ENCODE measurements at regions not wholly inside any gene's neighbourhood (a gene's known extent, or its start where the extent isn't known, plus 50 kb on each side); places are given as distances from the start of the nearest gene placed in this dataset.
A peak's percentile ranks its signal among the peaks of the same experiment; 100 is the strongest.

- no peak for DNase-seq
- ATAC-seq = no peak
Observed at GRCh38 chr11:133787379-133788141, 57.8 kb downstream of the SPATA19 start.

- DNase-seq = no peak
- no peak for ATAC-seq
Observed at GRCh38 chr11:133785795-133786340, 59.4 kb downstream of the SPATA19 start.

- DNase-seq = no peak
- no peak for ATAC-seq
Observed at GRCh38 chr11:133784359-133784758, 61.0 kb downstream of the SPATA19 start.

- ATAC-seq (no peak), DNase-seq (no peak)
Observed at GRCh38 chr11:133782116-133782725, 63.1 kb downstream of the SPATA19 start.

- ATAC-seq (no peak), DNase-seq (no peak)
Observed at GRCh38 chr11:133778161-133778560, 67.2 kb downstream of the SPATA19 start.

GRCh38 chr11:133776671-133777367, 68.5 kb downstream of the SPATA19 start:
- DNase-seq = no peak
- ATAC-seq = no peak

- ATAC-seq (no peak), DNase-seq (no peak)
Observed at GRCh38 chr11:133762538-133762937, 82.8 kb downstream of the SPATA19 start.

GRCh38 chr11:133753150-133753549, 92.2 kb downstream of the SPATA19 start:
- ATAC-seq = no peak
- no peak for DNase-seq

GRCh38 chr11:133749841-133750240, 95.5 kb downstream of the SPATA19 start:
- no peak for DNase-seq
- no peak for ATAC-seq

GRCh38 chr11:133747409-133747808, 97.9 kb downstream of the SPATA19 start:
- ATAC-seq (no peak), DNase-seq (no peak)

GRCh38 chr11:133746663-133747306, 98.5 kb downstream of the SPATA19 start:
- ATAC-seq = no peak
- no peak for DNase-seq

- DNase-seq (no peak), ATAC-seq (no peak)
Observed at GRCh38 chr11:133745791-133746190, 99.5 kb downstream of the SPATA19 start.

- ATAC-seq = no peak
Observed at GRCh38 chr11:133742353-133742752, 103.0 kb downstream of the SPATA19 start.

GRCh38 chr11:133740963-133741362, 104.3 kb downstream of the SPATA19 start:
- no peak for DNase-seq
- ATAC-seq = no peak

More at GRCh38 chr11:133742353-133742752, 103.0 kb downstream of the SPATA19 start:
- no peak for DNase-seq

GRCh38 chr11:133739481-133739880, 105.8 kb downstream of the SPATA19 start:
- no peak for ATAC-seq
- DNase-seq = no peak

GRCh38 chr11:133738624-133739023, 106.7 kb downstream of the SPATA19 start:
- no peak for ATAC-seq
- no peak for DNase-seq

GRCh38 chr11:133733631-133734030, 111.7 kb downstream of the SPATA19 start:
- no peak for ATAC-seq
- no peak for DNase-seq

- no peak for ATAC-seq
- DNase-seq = no peak
Observed at GRCh38 chr11:133732109-133732674, 113.1 kb downstream of the SPATA19 start.

- DNase-seq (no peak), ATAC-seq (no peak)
Observed at GRCh38 chr11:133727774-133728173, 117.5 kb downstream of the SPATA19 start.

GRCh38 chr11:133726542-133726941, 118.8 kb downstream of the SPATA19 start:
- no peak for DNase-seq
- peak; percentile 40 for ATAC-seq

- no peak for ATAC-seq
- DNase-seq = no peak
Observed at GRCh38 chr11:133724116-133724515, 121.2 kb downstream of the SPATA19 start.

- no peak for DNase-seq
- ATAC-seq = no peak
Observed at GRCh38 chr11:133723056-133723455, 122.3 kb downstream of the SPATA19 start.

Data from stimulated activated naive CD8-positive, alpha-beta T cell treated with anti-CD3 and anti-CD28 coated beads, Interleukin-15, Interleukin-2, amounts not matched to agents 100 U/mL and 50 U/mL, for 24 hours (primary cell).